CD4-positive, alpha-beta T cell treated with Interleukin-4 for 4 hours (primary cell): ENCODE measurements at regions not wholly inside any gene's neighbourhood (a gene's known extent, or its start where the extent isn't known, plus 50 kb on each side); places are given as distances from the start of the nearest gene placed in this dataset.
"Not testable (repeated sequence)": the region's sequence is repeated elsewhere in the genome, so short reads cannot be mapped to it uniquely, and the experiment has no call there.

Source experiments
- DNase-seq: peaks from one replicate; pipeline ENCODE4 v3.0.0-alpha.2; 2020

- DNase-seq, result no peak
Observed at GRCh38 chr5:117679046-117679445, 1104.4 kb upstream of the SEMA6A start.

GRCh38 chr5:117675646-117676045, 1101.0 kb upstream of the SEMA6A start:
- DNase-seq, result no peak

- no peak for DNase-seq
Observed at GRCh38 chr5:117671551-117671950, 1096.9 kb upstream of the SEMA6A start.

GRCh38 chr5:117667105-117667504, 1092.5 kb upstream of the SEMA6A start:
- DNase-seq, result no peak

- DNase-seq, result no peak
Observed at GRCh38 chr5:117665121-117665520, 1090.5 kb upstream of the SEMA6A start.

- no peak for DNase-seq
Observed at GRCh38 chr5:117662361-117662760, 1087.7 kb upstream of the SEMA6A start.

GRCh38 chr5:117657541-117657940, 1082.9 kb upstream of the SEMA6A start:
- no peak for DNase-seq

- DNase-seq, result no peak
Observed at GRCh38 chr5:117652958-117653280, 1078.3 kb upstream of the SEMA6A start.

GRCh38 chr5:117652036-117652957, 1077.7 kb upstream of the SEMA6A start:
- no peak for DNase-seq

GRCh38 chr5:117649821-117650220, 1075.2 kb upstream of the SEMA6A start:
- DNase-seq, result no peak

- no peak for DNase-seq
Observed at GRCh38 chr5:117645400-117645799, 1070.8 kb upstream of the SEMA6A start.

GRCh38 chr5:117638581-117638980, 1064.0 kb upstream of the SEMA6A start:
- no peak for DNase-seq

GRCh38 chr5:117633093-117633492, 1058.5 kb upstream of the SEMA6A start:
- no peak for DNase-seq

GRCh38 chr5:117624201-117624600, 1049.6 kb upstream of the SEMA6A start:
- DNase-seq, result no peak

- DNase-seq, result no peak
Observed at GRCh38 chr5:117623042-117623805, 1048.6 kb upstream of the SEMA6A start.

GRCh38 chr5:117621921-117622320, 1047.3 kb upstream of the SEMA6A start:
- no peak for DNase-seq

GRCh38 chr5:117615226-117615625, 1040.6 kb upstream of the SEMA6A start:
- DNase-seq, result no peak

- no peak for DNase-seq
Observed at GRCh38 chr5:117614408-117614807, 1039.8 kb upstream of the SEMA6A start.

- no peak for DNase-seq
Observed at GRCh38 chr5:117604845-117605244, 1030.2 kb upstream of the SEMA6A start.

- not testable (repeated sequence) for DNase-seq
Observed at GRCh38 chr5:117599811-117600210, 1025.2 kb upstream of the SEMA6A start.

GRCh38 chr5:117594166-117594565, 1019.5 kb upstream of the SEMA6A start:
- no peak for DNase-seq

GRCh38 chr5:117590944-117591343, 1016.3 kb upstream of the SEMA6A start:
- no peak for DNase-seq

- no peak for DNase-seq
Observed at GRCh38 chr5:117588611-117589010, 1014.0 kb upstream of the SEMA6A start.

GRCh38 chr5:117587111-117587510, 1012.5 kb upstream of the SEMA6A start:
- no peak for DNase-seq
